ENCODE measurements at regions not wholly inside any gene's neighbourhood (a gene's known extent, or its start where the extent isn't known, plus 50 kb on each side); places are given as distances from the start of the nearest gene placed in this dataset.

GRCh38 chr2:16940214-16940613 is 274.6 kb upstream of the CYRIA start:
- no peaks in the 10 kb centered on the region for H3K9me3 ChIP-seq (replicated peaks; ENCODE audit: insufficient read depth, low read length)
- H2AFZ ChIP-seq (ENCODE audit: low read length): no peak overlapping the region
- H3K9me2 ChIP-seq (replicated peaks; ENCODE audit: insufficient read depth, low read length): no peaks in the 10 kb centered on the region
- H3K4me1 ChIP-seq (ENCODE audit: low read length): no peaks in the 10 kb centered on the region
- DNase-seq: peak; percentile 1
- no peak overlapping the region for H3K4me2 ChIP-seq (ENCODE audit: low read depth, low read length)
- no peaks in the 10 kb centered on the region for H3F3A ChIP-seq (ENCODE audit: insufficient read depth, low read length)
- no peak overlapping the region for H3K4me3 ChIP-seq (ENCODE audit: low read length)
- no peaks in the 10 kb centered on the region for H3K27me3 ChIP-seq (replicated peaks; ENCODE audit: insufficient read depth, low read length)
- TF ChIP-seq EZH2phosphoT487 (IDR thresholded peaks at IDR 0.05; ENCODE audit: low read length) (no peak), EZH2 (optimal IDR thresholded peaks at IDR 0.05; ENCODE audit: low read depth, low read length) (no peak)
- TF ChIP-seq, protein P1, sequence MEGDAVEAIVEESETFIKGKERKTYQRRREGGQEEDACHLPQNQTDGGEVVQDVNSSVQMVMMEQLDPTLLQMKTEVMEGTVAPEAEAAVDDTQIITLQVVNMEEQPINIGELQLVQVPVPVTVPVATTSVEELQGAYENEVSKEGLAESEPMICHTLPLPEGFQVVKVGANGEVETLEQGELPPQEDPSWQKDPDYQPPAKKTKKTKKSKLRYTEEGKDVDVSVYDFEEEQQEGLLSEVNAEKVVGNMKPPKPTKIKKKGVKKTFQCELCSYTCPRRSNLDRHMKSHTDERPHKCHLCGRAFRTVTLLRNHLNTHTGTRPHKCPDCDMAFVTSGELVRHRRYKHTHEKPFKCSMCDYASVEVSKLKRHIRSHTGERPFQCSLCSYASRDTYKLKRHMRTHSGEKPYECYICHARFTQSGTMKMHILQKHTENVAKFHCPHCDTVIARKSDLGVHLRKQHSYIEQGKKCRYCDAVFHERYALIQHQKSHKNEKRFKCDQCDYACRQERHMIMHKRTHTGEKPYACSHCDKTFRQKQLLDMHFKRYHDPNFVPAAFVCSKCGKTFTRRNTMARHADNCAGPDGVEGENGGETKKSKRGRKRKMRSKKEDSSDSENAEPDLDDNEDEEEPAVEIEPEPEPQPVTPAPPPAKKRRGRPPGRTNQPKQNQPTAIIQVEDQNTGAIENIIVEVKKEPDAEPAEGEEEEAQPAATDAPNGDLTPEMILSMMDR (IDR thresholded peaks at IDR 0.05; ENCODE audit: low read length): no peak
- H3K9ac ChIP-seq (ENCODE audit: low read length): no peak overlapping the region
- H3K36me3 ChIP-seq (replicated peaks; ENCODE audit: insufficient read depth, low read length): no peaks in the 10 kb centered on the region
- no peak overlapping the region for H3K27ac ChIP-seq (ENCODE audit: low read length)
- H3K79me2 ChIP-seq (ENCODE audit: low read length): no peaks in the 10 kb centered on the region
- no peaks in the 10 kb centered on the region for H4K20me1 ChIP-seq (ENCODE audit: insufficient read depth, low read length)

GRCh38 chr2:16939771-16940170 is 274.1 kb upstream of the CYRIA start:
- Histone ChIP-seq H3K9me2 (replicated peaks; ENCODE audit: insufficient read depth, low read length) (no peaks in the 10 kb centered on the region), H3K4me2 (ENCODE audit: low read depth, low read length) (no peak overlapping the region), H3K27me3 (replicated peaks; ENCODE audit: insufficient read depth, low read length) (no peaks in the 10 kb centered on the region), H3K4me3 (ENCODE audit: low read length) (no peak overlapping the region), H3K27ac (ENCODE audit: low read length) (no peak overlapping the region), H3K4me1 (ENCODE audit: low read length) (no peaks in the 10 kb centered on the region), H3F3A (ENCODE audit: insufficient read depth, low read length) (no peaks in the 10 kb centered on the region), H2AFZ (ENCODE audit: low read length) (no peak overlapping the region), H3K79me2 (ENCODE audit: low read length) (no peaks in the 10 kb centered on the region), H4K20me1 (ENCODE audit: insufficient read depth, low read length) (no peaks in the 10 kb centered on the region), H3K9ac (ENCODE audit: low read length) (no peak overlapping the region), H3K36me3 (replicated peaks; ENCODE audit: insufficient read depth, low read length) (no peaks in the 10 kb centered on the region), H3K9me3 (replicated peaks; ENCODE audit: insufficient read depth, low read length) (no peaks in the 10 kb centered on the region)
- TF ChIP-seq, protein P1 (IDR thresholded peaks at IDR 0.05; ENCODE audit: low read length): no peak
- TF ChIP-seq EZH2phosphoT487 (IDR thresholded peaks at IDR 0.05; ENCODE audit: low read length) (no peak), EZH2 (optimal IDR thresholded peaks at IDR 0.05; ENCODE audit: low read depth, low read length) (no peak)
- no peak for DNase-seq

DNA sequence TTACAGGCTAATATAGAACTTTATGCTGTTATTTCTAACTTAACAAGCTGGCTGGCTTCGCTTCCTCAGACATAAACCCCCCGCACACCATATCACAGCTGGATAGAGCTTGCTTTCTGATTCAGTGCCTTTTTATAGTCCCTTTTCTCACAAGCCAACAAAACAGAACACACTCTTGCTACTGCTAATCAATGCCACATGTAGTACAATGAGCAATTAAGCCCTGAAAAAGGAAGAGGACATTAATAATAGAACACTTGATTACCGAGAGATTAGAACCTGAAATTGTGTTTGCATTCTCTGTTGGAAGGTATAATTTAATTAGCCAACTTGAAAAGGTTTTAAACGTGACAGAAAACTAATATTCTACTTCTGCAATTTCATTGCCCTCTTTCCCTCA is 267.7 kb upstream of the CYRIA start:
- Histone ChIP-seq H3K27ac (ENCODE audit: low read length) (no peak overlapping the region), H3K9me2 (replicated peaks; ENCODE audit: insufficient read depth, low read length) (no peaks in the 10 kb centered on the region), H3K9ac (ENCODE audit: low read length) (no peak overlapping the region), H4K20me1 (ENCODE audit: insufficient read depth, low read length) (no peaks in the 10 kb centered on the region), H3K4me2 (ENCODE audit: low read depth, low read length) (no peak overlapping the region), H3K27me3 (replicated peaks; ENCODE audit: insufficient read depth, low read length) (no peaks in the 10 kb centered on the region), H3K4me1 (ENCODE audit: low read length) (no peaks in the 10 kb centered on the region), H3K4me3 (ENCODE audit: low read length) (no peak overlapping the region), H3F3A (ENCODE audit: insufficient read depth, low read length) (no peaks in the 10 kb centered on the region), H3K36me3 (replicated peaks; ENCODE audit: insufficient read depth, low read length) (no peaks in the 10 kb centered on the region), H3K79me2 (ENCODE audit: low read length) (no peaks in the 10 kb centered on the region), H2AFZ (ENCODE audit: low read length) (no peak overlapping the region), H3K9me3 (replicated peaks; ENCODE audit: insufficient read depth, low read length) (no peaks in the 10 kb centered on the region)
- TF ChIP-seq EZH2 (optimal IDR thresholded peaks at IDR 0.05; ENCODE audit: low read depth, low read length) (no peak), EZH2phosphoT487 (IDR thresholded peaks at IDR 0.05; ENCODE audit: low read length) (no peak)
- TF ChIP-seq, protein P1 (IDR thresholded peaks at IDR 0.05; ENCODE audit: low read length): no peak
- DNase-seq: no peak
